Muscle of back (tissue), 3 donors: ENCODE measurements at regions not wholly inside any gene's neighbourhood (a gene's known extent, or its start where the extent isn't known, plus 50 kb on each side); places are given as distances from the start of the nearest gene placed in this dataset.

ENCODE experiments used
- DNase-seq, 3 donors: peaks; one replicate each; pipeline versions ENCODE4 v3.0.0 to v3.0.0-alpha.2; 2013

DNA sequence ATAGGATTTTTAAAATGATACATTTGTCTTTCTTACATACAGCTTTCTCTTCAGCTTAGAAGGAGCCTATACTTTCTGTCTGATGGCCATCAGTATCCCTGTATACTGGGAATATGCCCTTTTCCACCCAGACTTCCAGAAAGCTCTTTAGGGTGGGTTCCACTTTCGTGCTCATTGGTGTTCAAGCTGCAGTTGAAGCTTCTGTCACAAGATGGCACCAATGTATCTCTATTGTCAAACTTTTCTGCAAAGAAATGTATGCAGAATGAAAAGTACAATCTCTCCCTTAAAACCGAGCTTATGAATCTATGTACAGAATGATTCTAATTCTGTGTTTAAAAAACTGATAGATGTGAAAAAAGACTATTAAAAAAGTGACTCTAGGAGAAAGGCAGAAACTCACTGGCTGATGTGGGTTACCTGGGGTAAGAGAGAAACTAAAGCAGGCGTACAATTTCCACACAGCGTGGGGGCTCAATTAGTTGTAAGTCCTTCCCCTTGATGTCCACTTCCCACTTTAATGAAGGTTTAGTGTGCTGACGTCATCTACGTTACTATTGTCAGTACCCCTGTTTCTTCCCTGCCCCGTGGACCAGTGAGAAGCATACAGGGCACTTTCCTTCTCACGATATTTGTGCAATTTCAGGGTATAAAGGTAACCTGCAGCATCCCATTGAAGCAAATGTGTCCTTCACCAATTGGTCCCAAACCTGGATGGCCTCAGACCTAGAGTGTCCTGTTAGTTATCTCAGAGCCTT, 57.3 kb upstream of the TCEAL2 start:
- peak; percentile 1 to 20 (median 10) for DNase-seq

DNA sequence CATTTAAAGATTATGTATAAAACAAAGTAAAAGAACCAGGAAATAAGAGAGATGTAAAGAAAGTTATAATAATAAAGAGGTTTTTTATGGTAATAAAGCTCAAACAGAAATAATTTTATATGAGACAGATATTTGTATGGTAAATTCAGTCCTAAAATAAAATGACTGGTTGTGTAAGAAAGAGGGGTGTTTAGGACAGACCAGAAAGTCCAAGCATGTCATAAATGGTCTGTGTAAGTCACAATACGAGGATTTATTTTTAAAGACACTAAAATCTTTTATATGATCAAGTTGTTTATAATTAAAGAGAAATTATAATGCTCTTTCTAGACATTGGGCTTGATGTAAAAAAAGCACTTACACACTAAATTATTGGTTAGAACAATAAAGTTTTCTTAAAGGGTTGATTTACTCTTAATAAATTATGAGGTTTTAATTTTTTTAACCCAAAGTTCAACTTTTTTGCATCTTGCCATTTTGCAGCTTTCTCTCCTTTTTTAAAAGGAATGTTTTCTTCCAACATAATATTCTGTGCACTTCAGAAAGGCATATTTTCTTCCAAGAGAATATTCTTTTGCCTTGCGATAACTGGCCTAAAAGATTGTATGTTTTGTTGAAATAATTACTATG, 61.9 kb upstream of the TCEAL2 start:
- DNase-seq: no peak

DNA sequence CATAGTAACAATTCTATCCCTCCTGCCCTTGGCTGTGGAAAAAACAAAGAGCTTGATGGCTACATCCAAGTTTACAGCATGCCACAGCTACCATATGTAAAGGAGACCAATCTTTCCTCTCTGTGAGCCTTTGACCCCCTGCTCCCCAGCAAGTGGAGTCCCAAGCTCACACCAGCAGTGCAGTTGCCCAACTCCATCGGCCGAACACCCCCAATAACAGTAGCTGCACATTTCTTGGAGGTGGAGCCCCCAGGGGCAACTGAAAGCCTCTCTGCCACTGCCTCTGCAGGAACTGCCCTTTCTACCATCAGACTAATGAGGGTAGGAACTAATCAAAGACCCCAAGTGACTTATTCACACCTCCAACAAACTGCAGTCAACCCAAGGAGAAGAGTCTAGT, 81.0 kb upstream of the TCEAL2 start:
- no peak for DNase-seq

DNA sequence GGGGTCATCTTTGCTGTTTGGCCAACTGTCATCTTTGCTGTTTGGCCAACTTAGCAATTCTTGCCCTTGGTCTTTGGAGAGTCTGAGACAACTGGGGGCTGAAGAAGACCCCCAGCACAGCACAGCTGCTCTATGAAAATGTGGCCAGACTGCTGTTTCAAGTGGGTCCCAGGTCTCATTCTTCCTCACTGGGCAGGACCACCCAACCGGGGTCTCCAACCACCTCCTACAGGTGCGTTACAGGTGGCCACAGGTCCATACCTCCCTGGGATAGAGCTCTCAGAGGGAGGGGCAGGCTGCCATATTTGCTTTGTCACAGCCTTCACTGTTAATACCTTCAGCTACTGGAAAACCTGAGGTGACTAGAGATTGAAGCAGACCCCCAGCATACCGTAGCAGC, 82.1 kb upstream of the TCEAL2 start:
- DNase-seq: no peak

DNA sequence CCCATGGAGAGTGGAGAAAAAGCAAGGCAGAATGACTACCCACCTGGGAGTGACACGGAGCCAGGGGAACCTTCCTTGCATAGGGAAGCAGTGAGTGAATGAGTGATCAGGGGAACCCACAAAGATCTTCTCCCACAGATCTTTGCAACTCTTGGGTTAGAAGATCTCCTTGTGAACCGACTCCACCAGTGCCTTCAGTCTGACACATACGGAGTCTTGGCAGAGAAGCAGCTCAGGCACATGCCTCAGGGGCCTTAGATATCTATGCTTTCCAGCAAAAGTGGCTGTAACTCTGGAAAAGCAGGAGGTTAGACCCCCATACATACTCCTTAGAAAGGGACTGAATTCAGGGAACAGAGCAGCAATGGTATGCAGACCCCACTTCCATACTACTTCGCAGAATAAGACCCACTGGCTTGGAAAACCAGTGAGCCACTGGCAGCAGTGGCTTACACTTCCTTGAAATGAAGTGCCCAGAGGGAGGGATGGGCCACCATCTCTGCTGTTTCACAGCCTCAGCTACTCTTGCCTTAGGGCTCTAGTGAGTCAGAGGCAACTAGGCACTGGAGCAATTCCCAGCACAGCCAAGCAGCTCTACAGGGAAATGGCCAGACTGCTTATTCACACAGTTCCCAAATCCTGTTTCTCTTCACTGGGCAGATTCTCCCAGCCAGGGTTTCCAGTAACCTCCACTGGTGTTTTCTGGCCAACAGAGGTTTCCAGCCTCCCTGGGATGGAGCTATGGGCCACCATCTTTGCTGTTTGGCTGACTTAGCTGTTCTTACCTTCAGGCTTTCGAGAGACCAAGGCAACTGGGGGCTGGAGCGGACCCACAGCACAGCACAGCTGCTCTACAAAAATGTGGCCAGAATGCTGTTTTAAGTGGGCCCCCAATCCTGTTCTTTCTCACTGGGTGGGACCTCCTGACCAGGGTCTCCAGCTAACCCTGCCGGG, 82.8 kb upstream of the TCEAL2 start:
- no peak for DNase-seq

DNA sequence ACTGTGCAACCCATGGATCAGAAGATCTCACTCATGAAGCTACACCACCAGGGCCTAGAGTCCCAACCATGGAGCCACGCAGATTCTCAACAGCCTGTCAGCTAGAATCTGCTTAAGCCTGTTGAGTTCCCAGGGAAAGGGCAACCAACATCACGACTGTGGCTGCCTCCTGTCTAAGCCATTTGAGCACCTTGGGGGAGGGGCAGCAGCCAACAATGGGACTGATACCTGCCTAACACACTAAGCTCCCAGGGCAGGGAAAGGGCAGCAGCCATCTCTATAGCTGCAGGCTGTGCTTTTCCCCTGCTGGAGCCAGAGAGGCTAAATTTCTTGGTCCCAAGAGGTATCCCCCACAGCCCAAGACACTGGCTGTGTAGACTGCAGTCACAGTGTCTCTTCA, 96.5 kb upstream of the TCEAL2 start:
- DNase-seq: no peak

DNA sequence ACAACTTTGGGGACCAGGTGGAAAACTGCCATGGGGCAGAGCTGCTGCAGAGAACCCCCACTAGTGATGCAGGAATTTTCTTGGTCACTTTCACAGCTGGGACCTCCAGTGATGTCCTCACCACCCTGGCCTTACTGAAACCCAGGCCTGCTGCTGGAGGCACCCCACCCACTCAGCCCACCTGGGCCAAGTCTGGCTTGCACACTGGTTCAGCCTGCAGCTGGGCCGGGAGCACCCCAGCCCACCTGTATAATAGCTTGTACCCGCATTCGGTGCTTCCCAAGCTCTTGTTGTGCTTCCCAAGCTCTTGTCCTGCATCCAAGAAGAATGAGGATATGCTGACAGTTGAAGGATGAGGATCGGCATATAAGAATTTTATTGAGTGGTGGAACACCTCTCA, 86.4 kb upstream of the ZMAT1 start:
- no peak for DNase-seq

DNA sequence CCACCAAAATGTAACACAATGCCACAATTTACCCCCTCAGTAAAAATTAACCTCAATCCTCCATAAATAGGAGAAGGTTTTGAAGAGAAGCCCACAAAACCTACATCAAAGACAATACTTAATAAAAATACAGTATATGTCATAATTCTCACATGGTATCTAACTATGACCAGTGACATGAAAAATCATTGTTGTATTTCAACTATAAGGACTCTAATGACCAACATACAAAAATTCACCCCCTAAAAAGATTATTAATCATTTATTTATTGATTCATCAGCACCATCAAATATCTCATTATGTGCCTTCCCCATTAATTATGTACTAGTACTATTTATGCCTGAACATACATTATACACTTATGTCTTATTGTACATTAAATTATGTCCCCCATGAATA, 77.1 kb upstream of the ZMAT1 start:
- no peak for DNase-seq

DNA sequence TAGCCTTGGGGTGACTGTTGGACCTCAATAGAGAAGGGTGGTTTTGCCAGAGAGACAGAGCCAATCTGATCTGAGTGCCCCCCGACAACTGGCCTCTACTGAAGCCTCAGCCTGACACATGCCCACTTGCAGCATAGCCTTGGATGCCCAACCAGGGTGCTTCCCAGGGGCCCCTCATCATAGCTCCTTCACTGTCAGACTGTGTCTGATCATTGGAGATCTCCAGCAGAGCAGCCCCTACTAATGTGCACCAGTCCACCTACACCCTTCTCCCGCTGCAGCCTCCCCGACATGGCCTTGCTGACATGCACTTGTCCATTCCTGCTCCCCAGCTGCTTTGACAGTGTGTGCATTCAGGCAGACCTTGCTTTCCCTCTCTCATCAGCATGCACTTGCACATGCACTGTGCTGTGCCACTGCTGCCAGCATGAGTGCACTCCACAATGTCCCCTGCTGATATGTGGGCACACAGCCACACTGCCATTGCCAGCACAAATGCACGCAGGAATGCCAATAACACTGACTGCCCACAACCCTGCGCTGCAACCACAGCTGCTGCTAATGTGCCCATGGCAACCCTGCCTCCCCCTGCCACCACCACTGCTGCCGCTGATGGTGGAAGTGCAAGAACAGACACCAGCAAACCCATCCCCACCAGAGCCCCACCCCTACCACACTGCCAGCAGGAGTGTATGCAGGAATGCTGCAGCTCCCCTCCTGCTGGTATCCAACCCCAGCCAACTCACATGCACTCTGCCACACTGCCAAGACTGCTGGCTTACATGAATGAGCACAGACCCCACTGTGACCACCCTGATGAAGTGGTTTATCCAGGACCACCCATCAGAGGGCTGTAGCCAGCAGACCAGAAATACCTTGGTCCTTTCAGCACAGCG, 68.1 kb upstream of the ZMAT1 start:
- DNase-seq: no peak

DNA sequence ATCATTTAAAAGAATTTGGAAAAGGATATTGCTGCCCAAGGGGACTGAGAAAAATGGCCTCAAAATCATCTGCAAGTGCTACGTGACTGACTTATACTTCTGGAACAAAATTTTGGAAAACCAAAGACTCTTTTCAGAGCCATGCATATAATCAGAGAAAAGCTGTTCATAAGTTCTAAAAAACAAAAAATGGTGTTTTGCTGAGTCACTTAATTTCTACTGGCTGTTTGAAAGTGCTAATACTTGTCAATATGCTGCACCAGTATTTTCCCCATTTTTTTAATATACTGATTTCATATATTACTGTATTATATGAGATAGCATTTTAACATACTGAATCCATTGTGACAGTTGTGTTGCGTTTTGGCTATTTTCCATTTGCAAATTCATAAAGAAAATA, 61.5 kb upstream of the ZMAT1 start:
- DNase-seq: no peak

DNA sequence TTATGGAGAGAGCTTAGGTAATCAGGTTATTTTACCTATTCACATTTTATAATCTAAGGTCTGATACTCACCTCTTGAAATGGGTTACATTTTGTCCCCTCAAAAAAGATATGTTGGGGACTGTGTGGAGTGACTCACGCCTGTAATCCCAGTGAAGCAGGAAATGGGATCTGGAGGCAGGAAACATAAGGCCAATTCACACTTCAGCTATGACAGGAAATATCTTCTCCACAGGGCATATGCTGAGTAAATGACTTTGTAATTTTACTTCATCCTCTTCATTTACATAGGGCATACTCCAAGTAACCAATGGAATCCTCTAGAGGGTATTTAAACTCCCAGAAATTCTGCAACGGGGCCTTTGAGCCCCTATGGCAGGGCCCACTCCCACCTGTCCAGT, 54.8 kb upstream of the ZMAT1 start:
- peak in 1 of 3 donors; percentile 1 for DNase-seq
